Hepatocyte (in vitro differentiated cells): ENCODE measurements at regions not wholly inside any gene's neighbourhood (a gene's known extent, or its start where the extent isn't known, plus 50 kb on each side); places are given as distances from the start of the nearest gene placed in this dataset.

Experiments
- DNase-seq: peaks from one replicate; pipeline ENCODE4 v3.0.0-alpha.2; 2016; ENCODE audit warnings: low spot score
- H2AFZ ChIP-seq: fragments of 200-600 bp; sonication (generic); 2 replicates; pipeline ENCODE4 v1.6.0; 2016; ENCODE audit warnings: antibody characterized with exemption, mild to moderate bottlenecking
- H3K27ac ChIP-seq: fragments of 200-600 bp; sonication (generic); 2 replicates; pipeline ENCODE4 v1.5.1; 2016; ENCODE audit warnings: mild to moderate bottlenecking
- H3K27me3 ChIP-seq: fragments of 200-600 bp; sonication (generic); 2 replicates; pipeline ENCODE4 v1.6.1; 2016
- H3K36me3 ChIP-seq: fragments of 200-600 bp; sonication (generic); replicated peaks from 2 replicates; pipeline ENCODE4 v1.5.1; 2016; ENCODE audit warnings: low read depth; ENCODE audit not compliant: insufficient read depth
- H3K4me1 ChIP-seq: fragments of 200-600 bp; sonication (generic); 2 replicates; pipeline ENCODE4 v1.5.1; 2016; ENCODE audit warnings: mild to moderate bottlenecking, moderate library complexity; ENCODE audit not compliant: insufficient read depth
- H3K4me2 ChIP-seq: fragments of 200-600 bp; sonication (generic); 2 replicates; pipeline ENCODE4 v1.6.0; 2016
- H3K4me3 ChIP-seq: fragments of 200-600 bp; sonication (generic); 2 replicates; pipeline ENCODE4 v1.5.1; 2016; ENCODE audit warnings: mild to moderate bottlenecking
- H3K79me2 ChIP-seq: fragments of 200-600 bp; sonication (generic); 2 replicates; pipeline ENCODE4 v1.6.0; 2017; ENCODE audit warnings: mild to moderate bottlenecking
- H3K9me2 ChIP-seq: fragments of 200-600 bp; sonication (generic); replicated peaks from 2 replicates; pipeline ENCODE4 v1.6.0; 2017; ENCODE audit warnings: mild to moderate bottlenecking; ENCODE audit not compliant: insufficient read depth
- H3K9me3 ChIP-seq: fragments of 200-600 bp; sonication (generic); 2 replicates; pipeline ENCODE4 v1.5.1; 2016; ENCODE audit warnings: low read depth, mild to moderate bottlenecking
- H4K20me1 ChIP-seq: fragments of 200-600 bp; sonication (generic); 2 replicates; pipeline ENCODE4 v1.6.0; 2016; ENCODE audit warnings: mild to moderate bottlenecking; ENCODE audit not compliant: insufficient read depth, poor library complexity, severe bottlenecking
- EZH2 ChIP-seq: fragments of 200-600 bp; sonication (generic); IDR thresholded peaks from 2 replicates; pipeline ENCODE4 v1.6.1; 2016; ENCODE audit warnings: antibody characterized with exemption, mild to moderate bottlenecking, borderline replicate concordance
- EZH2phosphoT487 ChIP-seq: fragments of 200-600 bp; sonication (generic); IDR thresholded peaks from one replicate; pipeline ENCODE4 v1.6.1; 2018; ENCODE audit warnings: antibody characterized with exemption, mild to moderate bottlenecking, low read depth, moderate library complexity; ENCODE audit not compliant: unreplicated experiment, severe bottlenecking
- WGBS: methylation state at CpG from one replicate; pipeline ENCODE4 v1.1.6; 2016; ENCODE audit warnings: low lambda C conversion rate; ENCODE audit errors: missing lambda C conversion rate; 5-methylcytosine and 5-hydroxymethylcytosine counted together
- TF ChIP-seq, protein P1 (sequence below): fragments of 200-600 bp; sonication (generic); IDR thresholded peaks from 2 replicates; pipeline ENCODE4 v1.5.1; 2016; ENCODE audit warnings: antibody characterized with exemption, mild to moderate bottlenecking; ENCODE audit not compliant: poor library complexity

DNA sequence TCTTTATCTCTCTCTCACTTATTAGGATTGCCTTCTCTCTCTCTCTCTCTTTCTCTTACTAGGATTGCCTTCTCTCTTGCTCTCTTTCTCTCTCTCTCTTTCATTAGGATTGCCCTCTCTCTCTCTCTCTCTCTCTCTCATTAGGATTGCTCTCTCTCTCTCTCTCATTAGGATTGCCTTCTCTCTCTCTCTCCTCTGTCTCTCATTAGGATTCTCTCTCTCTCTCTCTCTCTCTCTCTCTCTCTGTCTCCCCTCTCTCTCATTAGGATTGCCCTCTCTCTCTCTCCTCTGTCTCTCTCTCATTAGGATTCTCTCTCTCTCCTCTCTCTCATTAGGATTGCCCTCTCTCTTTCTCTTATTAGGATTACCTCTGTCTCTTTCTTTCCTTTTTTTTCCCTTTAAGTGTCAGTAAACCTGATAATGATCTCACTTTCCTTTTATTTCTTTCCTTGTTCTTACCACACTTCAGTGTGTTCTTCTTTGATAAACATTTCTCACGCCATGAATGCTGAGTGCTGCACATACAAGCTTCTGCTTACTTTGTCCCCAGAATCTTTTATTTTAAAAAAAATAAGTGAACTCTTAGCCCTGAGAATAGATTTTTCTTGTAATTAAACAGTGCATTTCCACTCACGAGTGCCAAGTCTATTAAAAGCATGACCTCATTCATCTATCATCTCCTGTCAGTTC lies 243.4 kb upstream of the TBC1D5 start:
- Histone ChIP-seq H3K27ac (no peak overlapping the region), H3K4me3 (no peak overlapping the region), H2AFZ (no peak overlapping the region), H3K4me2 (no peak overlapping the region), H4K20me1 (no peaks in the 10 kb centered on the region), H3K9me3 (no peaks in the 10 kb centered on the region), H3K9me2 (no peaks in the 10 kb centered on the region), H3K27me3 (no peaks in the 10 kb centered on the region), H3K79me2 (no peaks in the 10 kb centered on the region), H3K36me3 (no peaks in the 10 kb centered on the region), H3K4me1 (no peaks in the 10 kb centered on the region)
- DNase-seq: no peak
- no peak for TF ChIP-seq EZH2phosphoT487
- no peak for TF ChIP-seq EZH2
- TF ChIP-seq, protein P1, sequence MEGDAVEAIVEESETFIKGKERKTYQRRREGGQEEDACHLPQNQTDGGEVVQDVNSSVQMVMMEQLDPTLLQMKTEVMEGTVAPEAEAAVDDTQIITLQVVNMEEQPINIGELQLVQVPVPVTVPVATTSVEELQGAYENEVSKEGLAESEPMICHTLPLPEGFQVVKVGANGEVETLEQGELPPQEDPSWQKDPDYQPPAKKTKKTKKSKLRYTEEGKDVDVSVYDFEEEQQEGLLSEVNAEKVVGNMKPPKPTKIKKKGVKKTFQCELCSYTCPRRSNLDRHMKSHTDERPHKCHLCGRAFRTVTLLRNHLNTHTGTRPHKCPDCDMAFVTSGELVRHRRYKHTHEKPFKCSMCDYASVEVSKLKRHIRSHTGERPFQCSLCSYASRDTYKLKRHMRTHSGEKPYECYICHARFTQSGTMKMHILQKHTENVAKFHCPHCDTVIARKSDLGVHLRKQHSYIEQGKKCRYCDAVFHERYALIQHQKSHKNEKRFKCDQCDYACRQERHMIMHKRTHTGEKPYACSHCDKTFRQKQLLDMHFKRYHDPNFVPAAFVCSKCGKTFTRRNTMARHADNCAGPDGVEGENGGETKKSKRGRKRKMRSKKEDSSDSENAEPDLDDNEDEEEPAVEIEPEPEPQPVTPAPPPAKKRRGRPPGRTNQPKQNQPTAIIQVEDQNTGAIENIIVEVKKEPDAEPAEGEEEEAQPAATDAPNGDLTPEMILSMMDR: no peak
- WGBS: 57% methylated on average over 2 of the region's 2 CpGs

DNA sequence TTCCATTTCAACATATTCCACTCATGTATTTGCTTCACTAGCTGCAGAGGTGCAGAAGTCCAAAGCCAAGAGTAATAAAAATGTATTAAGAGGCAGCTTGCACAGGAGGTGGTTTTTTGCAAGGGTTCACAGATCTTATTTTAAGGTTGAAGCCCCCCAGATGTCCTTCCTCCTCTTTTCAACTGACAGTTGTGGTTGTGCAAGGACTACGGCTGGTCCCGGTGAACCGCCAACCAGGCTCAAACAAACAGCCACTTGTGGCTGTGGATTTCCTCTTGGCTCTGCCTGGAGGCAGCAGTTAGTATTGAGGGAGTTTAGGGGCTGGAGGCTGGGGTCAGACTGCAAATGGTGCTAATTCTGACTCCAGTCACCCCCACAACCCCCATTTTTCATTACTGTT lies 240.7 kb upstream of the TBC1D5 start:
- DNase-seq: no peak
- no peak overlapping the region for H3K4me3 ChIP-seq
- H3K36me3 ChIP-seq: no peaks in the 10 kb centered on the region
- no peaks in the 10 kb centered on the region for H3K9me3 ChIP-seq
- no peak overlapping the region for H3K4me2 ChIP-seq
- H3K27me3 ChIP-seq: no peaks in the 10 kb centered on the region
- TF ChIP-seq EZH2: no peak
- TF ChIP-seq, protein P1: no peak
- TF ChIP-seq EZH2phosphoT487: no peak
- H3K4me1 ChIP-seq: no peaks in the 10 kb centered on the region
- no peaks in the 10 kb centered on the region for H4K20me1 ChIP-seq
- no peaks in the 10 kb centered on the region for H3K9me2 ChIP-seq
- no peak overlapping the region for H2AFZ ChIP-seq
- H3K79me2 ChIP-seq: no peaks in the 10 kb centered on the region
- no peak overlapping the region for H3K27ac ChIP-seq
- 62% methylated on average over 3 of the region's 3 CpGs for WGBS

DNA sequence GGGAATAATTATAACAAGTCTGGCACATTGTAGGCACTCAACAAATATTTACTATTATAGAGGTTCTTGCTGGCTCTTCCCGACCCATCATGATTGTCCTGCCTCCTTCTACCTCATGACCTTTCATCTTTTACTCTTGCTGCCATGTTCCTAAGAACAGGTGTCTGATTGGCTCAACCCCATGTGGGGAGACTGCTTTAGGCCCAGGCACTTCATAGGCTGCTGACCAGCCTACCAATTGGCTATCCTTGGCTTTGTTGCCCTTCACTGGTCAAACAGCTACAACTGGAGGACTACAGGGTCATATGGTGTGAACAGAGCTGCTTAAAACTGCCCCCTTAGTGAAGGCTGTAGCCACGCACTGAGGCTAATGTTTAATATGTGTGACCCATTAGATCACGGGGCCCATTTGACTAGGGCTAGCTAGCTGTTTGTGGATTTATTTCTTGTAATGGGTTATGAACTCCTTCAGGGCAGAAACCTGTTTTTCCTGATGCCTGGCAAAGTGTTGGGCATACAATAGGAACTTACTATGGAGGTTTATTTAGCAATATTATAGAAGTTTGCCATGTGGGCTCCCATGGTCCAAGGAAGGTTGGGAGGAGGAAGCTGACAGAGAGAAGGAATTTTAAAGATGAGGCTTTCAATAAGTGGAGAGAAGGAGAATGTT lies 239.9 kb upstream of the TBC1D5 start:
- H4K20me1 ChIP-seq: no peaks in the 10 kb centered on the region
- no peak overlapping the region for H3K27ac ChIP-seq
- H3K4me3 ChIP-seq: no peak overlapping the region
- H3K36me3 ChIP-seq: no peaks in the 10 kb centered on the region
- H3K4me1 ChIP-seq: no peaks in the 10 kb centered on the region
- no peaks in the 10 kb centered on the region for H3K27me3 ChIP-seq
- WGBS: 87% methylated on average over 3 of the region's 3 CpGs
- no peaks in the 10 kb centered on the region for H3K9me3 ChIP-seq
- no peak for DNase-seq
- no peak overlapping the region for H2AFZ ChIP-seq
- TF ChIP-seq, protein P1: no peak
- TF ChIP-seq EZH2: no peak
- TF ChIP-seq EZH2phosphoT487: no peak
- H3K79me2 ChIP-seq: no peaks in the 10 kb centered on the region
- no peaks in the 10 kb centered on the region for H3K9me2 ChIP-seq
- no peak overlapping the region for H3K4me2 ChIP-seq
